A673 (cell line): ENCODE measurements at regions not wholly inside any gene's neighbourhood (a gene's known extent, or its start where the extent isn't known, plus 50 kb on each side); places are given as distances from the start of the nearest gene placed in this dataset.

Experiments used
- BruUV-seq: library from RNA; stranded (reverse); fragments of 400-500 nt; replicated peaks from 2 replicates; lab custom pipeline; 2021; lab: Mats Ljungman, UMichigan
- CTCF ChIA-PET: fragments of 300-600 bp; sonication (Branson Sonifier 250); formaldehyde crosslinking; loops from one replicate; lab custom pipeline; 2022; ENCODE audit warnings: antibody characterized with exemption; lab: Charles Lee
- POLR2A ChIA-PET: fragments of 300-600 bp; sonication (Branson Sonifier 250); formaldehyde crosslinking; loops from one replicate; lab custom pipeline; 2022; ENCODE audit warnings: antibody characterized with exemption; ENCODE audit not compliant: low non-redundant PET; lab: Charles Lee
- DNase-seq: peaks from one replicate; pipeline ENCODE4 v3.0.0-alpha.2; 2015; ENCODE audit warnings: low spot score
- H3K27ac ChIP-seq: fragments of 200-600 bp; sonication (generic); 2 replicates; pipeline ENCODE4 v1.5.1; 2016; ENCODE audit warnings: mixed run types, low read depth, mild to moderate bottlenecking, mixed read lengths, antibody characterized with exemption, low read length; ENCODE audit not compliant: poor library complexity, severe bottlenecking
- H3K27me3 ChIP-seq: fragments of 200-600 bp; sonication (generic); replicated peaks from 2 replicates; pipeline ENCODE4 v1.6.1; 2017; ENCODE audit warnings: mixed run types, low read depth, mild to moderate bottlenecking, mixed read lengths, antibody characterized with exemption, low read length; ENCODE audit not compliant: insufficient read depth, poor library complexity
- H3K36me3 ChIP-seq: fragments of 200-600 bp; sonication (generic); 2 replicates; pipeline ENCODE4 v1.6.1; 2016; ENCODE audit warnings: mixed run types, mild to moderate bottlenecking, mixed read lengths, antibody characterized with exemption, low read length; ENCODE audit not compliant: insufficient read depth, poor library complexity, severe bottlenecking
- H3K4me1 ChIP-seq: fragments of 200-600 bp; sonication (generic); 2 replicates; pipeline ENCODE4 v1.6.1; 2017; ENCODE audit warnings: mixed run types, mild to moderate bottlenecking, mixed read lengths, antibody characterized with exemption, low read length; ENCODE audit not compliant: insufficient read depth, poor library complexity, severe bottlenecking
- H3K4me3 ChIP-seq: fragments of 200-600 bp; sonication (generic); 2 replicates; pipeline ENCODE4 v1.5.1; 2016; ENCODE audit warnings: low read depth, mixed run types, mild to moderate bottlenecking, mixed read lengths, low read length; ENCODE audit not compliant: poor library complexity, severe bottlenecking
- H3K9me3 ChIP-seq: fragments of 200-600 bp; sonication (generic); 2 replicates; pipeline ENCODE4 v1.6.1; 2016; ENCODE audit warnings: mixed run types, low read depth, mild to moderate bottlenecking, mixed read lengths, antibody characterized with exemption, low read length; ENCODE audit not compliant: poor library complexity, severe bottlenecking
- EZH2 ChIP-seq: fragments of 200-600 bp; sonication (generic); IDR thresholded peaks from 2 replicates; pipeline ENCODE4 v1.6.1; 2017; ENCODE audit warnings: borderline replicate concordance, low read depth, mild to moderate bottlenecking, mixed read lengths, antibody characterized with exemption, low read length; ENCODE audit not compliant: poor library complexity, severe bottlenecking
- intact Hi-C: fragments of 100-400 bp; cut with micrococcal nuclease; formaldehyde crosslinking; loops from one replicate; pipeline ENCODE4 v1.10.0; 2022; ENCODE audit not compliant: unreplicated experiment
- TF ChIP-seq, protein P1 (sequence below): fragments of 300-800, 200-600 bp; sonication (generic); conservative IDR thresholded peaks from 2 replicates; pipeline ENCODE4 v1.5.1; 2017; ENCODE audit warnings: low read depth, mild to moderate bottlenecking, antibody characterized with exemption, low read length, moderate library complexity, mixed read lengths

DNA sequence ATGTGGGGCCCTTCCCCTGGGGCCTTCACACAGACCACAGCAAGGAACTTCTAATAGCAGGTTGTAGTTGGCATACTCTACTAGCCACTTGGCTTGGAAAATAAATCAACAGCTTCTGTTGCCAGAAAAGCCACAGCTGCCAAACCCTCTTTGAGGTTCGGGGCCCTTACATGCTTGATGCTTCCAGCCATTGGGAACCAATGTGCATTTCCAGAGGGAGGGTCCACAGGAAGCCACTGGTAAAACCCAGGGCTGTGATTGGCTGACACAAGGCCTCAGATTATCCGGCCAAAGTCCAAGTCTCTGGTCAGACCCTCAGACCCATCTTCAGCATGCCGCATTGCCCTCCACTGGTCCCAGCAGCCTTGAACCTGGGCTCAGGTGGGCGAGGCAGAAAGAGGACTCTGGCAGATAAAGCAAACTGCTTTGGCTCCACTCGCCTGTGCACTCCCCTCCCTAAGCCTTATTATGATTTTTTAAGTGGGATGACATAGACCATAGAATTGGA, 214.4 kb downstream of the BCL11B start:
- H3K36me3 ChIP-seq, result no peaks in the 10 kb centered on the region
- H3K27me3 ChIP-seq, result no peaks in the 10 kb centered on the region
- no peak overlapping the region for H3K4me3 ChIP-seq
- ChIA-PET POLR2A (no interaction called here), CTCF (no interaction called here)
- H3K27ac ChIP-seq, result no peak overlapping the region
- no TSS peak for BruUV-seq
- H3K4me1 ChIP-seq, result no peaks in the 10 kb centered on the region
- TF ChIP-seq, protein P1, sequence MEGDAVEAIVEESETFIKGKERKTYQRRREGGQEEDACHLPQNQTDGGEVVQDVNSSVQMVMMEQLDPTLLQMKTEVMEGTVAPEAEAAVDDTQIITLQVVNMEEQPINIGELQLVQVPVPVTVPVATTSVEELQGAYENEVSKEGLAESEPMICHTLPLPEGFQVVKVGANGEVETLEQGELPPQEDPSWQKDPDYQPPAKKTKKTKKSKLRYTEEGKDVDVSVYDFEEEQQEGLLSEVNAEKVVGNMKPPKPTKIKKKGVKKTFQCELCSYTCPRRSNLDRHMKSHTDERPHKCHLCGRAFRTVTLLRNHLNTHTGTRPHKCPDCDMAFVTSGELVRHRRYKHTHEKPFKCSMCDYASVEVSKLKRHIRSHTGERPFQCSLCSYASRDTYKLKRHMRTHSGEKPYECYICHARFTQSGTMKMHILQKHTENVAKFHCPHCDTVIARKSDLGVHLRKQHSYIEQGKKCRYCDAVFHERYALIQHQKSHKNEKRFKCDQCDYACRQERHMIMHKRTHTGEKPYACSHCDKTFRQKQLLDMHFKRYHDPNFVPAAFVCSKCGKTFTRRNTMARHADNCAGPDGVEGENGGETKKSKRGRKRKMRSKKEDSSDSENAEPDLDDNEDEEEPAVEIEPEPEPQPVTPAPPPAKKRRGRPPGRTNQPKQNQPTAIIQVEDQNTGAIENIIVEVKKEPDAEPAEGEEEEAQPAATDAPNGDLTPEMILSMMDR, result no peak
- TF ChIP-seq EZH2, result no peak
- intact Hi-C loops, result no loop called here
- H3K9me3 ChIP-seq, result peaks cover 4% of the 10 kb centered on the region
- no peak for DNase-seq

DNA sequence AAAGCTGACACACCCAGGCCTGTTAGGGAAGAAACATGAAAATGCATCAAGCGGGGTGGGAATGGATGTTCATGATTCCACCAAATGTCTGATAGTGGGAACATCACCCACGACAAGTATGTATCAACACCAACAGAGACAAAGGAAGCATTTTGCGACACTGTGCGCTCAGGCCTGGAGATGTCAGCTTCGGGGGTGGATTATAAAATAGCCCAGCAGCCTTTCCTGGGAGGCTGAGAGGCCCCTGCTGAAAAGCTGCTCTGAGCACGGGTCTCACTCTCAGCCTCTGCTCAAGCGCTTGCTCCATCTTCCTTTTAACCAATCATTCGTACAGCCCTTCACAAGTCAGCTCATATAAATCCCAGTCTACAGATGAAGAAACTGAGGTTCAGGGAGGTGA, 213.5 kb downstream of the BCL11B start:
- no peak for DNase-seq
- no peak for TF ChIP-seq EZH2
- TF ChIP-seq, protein P1, result no peak
- ChIA-PET POLR2A (no interaction called here), CTCF (no interaction called here)
- H3K36me3 ChIP-seq, result no peaks in the 10 kb centered on the region
- intact Hi-C loops, result no loop called here
- H3K9me3 ChIP-seq, result no peaks in the 10 kb centered on the region
- no peak overlapping the region for H3K4me3 ChIP-seq
- no peaks in the 10 kb centered on the region for H3K27me3 ChIP-seq
- no peak overlapping the region for H3K27ac ChIP-seq
- H3K4me1 ChIP-seq, result no peaks in the 10 kb centered on the region
- BruUV-seq, result no TSS peak

DNA sequence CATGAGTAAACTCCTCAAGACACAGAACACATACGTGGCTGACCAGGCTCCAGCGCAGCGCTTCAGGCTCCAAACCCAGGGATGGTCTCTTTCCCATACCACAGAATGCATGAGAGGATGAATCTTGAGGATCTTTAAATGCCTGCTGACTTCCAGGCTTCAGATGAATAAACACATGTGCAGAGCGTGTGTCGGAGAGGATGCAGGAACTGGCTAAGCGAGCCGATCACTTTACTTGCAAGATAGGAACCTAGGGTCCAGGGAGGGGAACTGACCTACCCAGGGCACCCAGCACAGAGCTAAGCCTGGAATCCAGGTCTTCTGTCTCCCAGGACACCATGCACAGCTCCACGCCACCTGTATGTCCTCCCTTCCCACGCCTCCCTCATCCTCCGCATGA, 209.8 kb downstream of the BCL11B start:
- Histone ChIP-seq H3K27me3 (no peaks in the 10 kb centered on the region), H3K4me1 (no peaks in the 10 kb centered on the region), H3K4me3 (no peak overlapping the region), H3K9me3 (no peaks in the 10 kb centered on the region), H3K27ac (no peak overlapping the region), H3K36me3 (no peaks in the 10 kb centered on the region)
- BruUV-seq, result no TSS peak
- no peak for DNase-seq
- ChIA-PET POLR2A (no interaction called here), CTCF (no interaction called here)
- intact Hi-C loops, result no loop called here
- no peak for TF ChIP-seq EZH2
- TF ChIP-seq, protein P1, result no peak
